ENCODE measurements at regions not wholly inside any gene's neighbourhood (a gene's known extent, or its start where the extent isn't known, plus 50 kb on each side); places are given as distances from the start of the nearest gene placed in this dataset.

GRCh38 chr10:35910234-35910633, 268.1 kb upstream of the FZD8 start:
- Histone ChIP-seq H3K9me3 (no peaks in the 10 kb centered on the region), H3K27me3 (no peaks in the 10 kb centered on the region), H3K4me3 (no peak overlapping the region), H3K27ac (no peak overlapping the region), H3K36me3 (no peaks in the 10 kb centered on the region), H3K4me1 (peaks cover 0 to 8% of the 10 kb centered on the region in 2 donors)
- DNase-seq (no peak), ATAC-seq (no peak)
- TF ChIP-seq, protein P1, sequence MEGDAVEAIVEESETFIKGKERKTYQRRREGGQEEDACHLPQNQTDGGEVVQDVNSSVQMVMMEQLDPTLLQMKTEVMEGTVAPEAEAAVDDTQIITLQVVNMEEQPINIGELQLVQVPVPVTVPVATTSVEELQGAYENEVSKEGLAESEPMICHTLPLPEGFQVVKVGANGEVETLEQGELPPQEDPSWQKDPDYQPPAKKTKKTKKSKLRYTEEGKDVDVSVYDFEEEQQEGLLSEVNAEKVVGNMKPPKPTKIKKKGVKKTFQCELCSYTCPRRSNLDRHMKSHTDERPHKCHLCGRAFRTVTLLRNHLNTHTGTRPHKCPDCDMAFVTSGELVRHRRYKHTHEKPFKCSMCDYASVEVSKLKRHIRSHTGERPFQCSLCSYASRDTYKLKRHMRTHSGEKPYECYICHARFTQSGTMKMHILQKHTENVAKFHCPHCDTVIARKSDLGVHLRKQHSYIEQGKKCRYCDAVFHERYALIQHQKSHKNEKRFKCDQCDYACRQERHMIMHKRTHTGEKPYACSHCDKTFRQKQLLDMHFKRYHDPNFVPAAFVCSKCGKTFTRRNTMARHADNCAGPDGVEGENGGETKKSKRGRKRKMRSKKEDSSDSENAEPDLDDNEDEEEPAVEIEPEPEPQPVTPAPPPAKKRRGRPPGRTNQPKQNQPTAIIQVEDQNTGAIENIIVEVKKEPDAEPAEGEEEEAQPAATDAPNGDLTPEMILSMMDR (IDR thresholded peaks at IDR 0.05), result no peak
- intact Hi-C loops (cut with DNase I), result no loop called here

GRCh38 chr10:35909121-35909720, 267.1 kb upstream of the FZD8 start:
- H3K4me1 ChIP-seq, result peaks cover 0 to 8% of the 10 kb centered on the region in 2 donors
- no peaks in the 10 kb centered on the region for H3K27me3 ChIP-seq
- ATAC-seq, result no peak
- intact Hi-C loops (cut with DNase I), result no loop called here
- H3K36me3 ChIP-seq, result no peaks in the 10 kb centered on the region
- no peak for DNase-seq
- no peaks in the 10 kb centered on the region for H3K9me3 ChIP-seq
- no peak overlapping the region for H3K4me3 ChIP-seq
- TF ChIP-seq, protein P1 (IDR thresholded peaks at IDR 0.05), result no peak
- no peak overlapping the region for H3K27ac ChIP-seq

- H3K4me3 ChIP-seq, result no peak overlapping the region
- TF ChIP-seq, protein P1 (IDR thresholded peaks at IDR 0.05), result no peak
- no peak overlapping the region for H3K27ac ChIP-seq
- no peaks in the 10 kb centered on the region for H3K36me3 ChIP-seq
- H3K9me3 ChIP-seq, result no peaks in the 10 kb centered on the region
- no peak for DNase-seq
- H3K27me3 ChIP-seq, result no peaks in the 10 kb centered on the region
- no peak for ATAC-seq
- H3K4me1 ChIP-seq, result peaks cover 0 to 8% of the 10 kb centered on the region in 2 donors
- intact Hi-C loops (cut with DNase I), result no loop called here
Observed at GRCh38 chr10:35908451-35908850, 266.4 kb upstream of the FZD8 start.

GRCh38 chr10:35907548-35907947, 265.5 kb upstream of the FZD8 start:
- TF ChIP-seq, protein P1 (IDR thresholded peaks at IDR 0.05), result no peak
- Histone ChIP-seq H3K36me3 (no peaks in the 10 kb centered on the region), H3K27me3 (no peaks in the 10 kb centered on the region), H3K4me1 (peaks cover 0 to 8% of the 10 kb centered on the region in 2 donors), H3K27ac (no peak overlapping the region), H3K4me3 (no peak overlapping the region), H3K9me3 (no peaks in the 10 kb centered on the region)
- ATAC-seq (no peak), DNase-seq (no peak)
- intact Hi-C loops (cut with DNase I), result no loop called here

- intact Hi-C loops (cut with DNase I), result no loop called here
- H3K36me3 ChIP-seq, result no peaks in the 10 kb centered on the region
- peaks cover 0 to 3% of the 10 kb centered on the region in 2 donors for H3K4me1 ChIP-seq
- TF ChIP-seq, protein P1 (IDR thresholded peaks at IDR 0.05), result no peak
- no peaks in the 10 kb centered on the region for H3K27me3 ChIP-seq
- no peak overlapping the region for H3K27ac ChIP-seq
- no peaks in the 10 kb centered on the region for H3K9me3 ChIP-seq
- H3K4me3 ChIP-seq, result no peak overlapping the region
- DNase-seq (no peak), ATAC-seq (no peak)
Observed at GRCh38 chr10:35906155-35906554, 264.1 kb upstream of the FZD8 start.

All from left lung (tissue), 4 donors.